H1 (cell line): ENCODE measurements at regions not wholly inside any gene's neighbourhood (a gene's known extent, or its start where the extent isn't known, plus 50 kb on each side); places are given as distances from the start of the nearest gene placed in this dataset.
"Not testable (repeated sequence)": the region's sequence is repeated elsewhere in the genome, so short reads cannot be mapped to it uniquely, and the experiment has no call there.

Experiments
- CTCF ChIA-PET: fragments of 300-600 bp; sonication (Branson Sonifier 250); formaldehyde crosslinking; loops from one replicate; lab custom pipeline; 2021; ENCODE audit not compliant: partially characterized antibody; lab: Charles Lee
- POLR2A ChIA-PET: fragments of 300-600 bp; sonication (Branson Sonifier 250); formaldehyde crosslinking; loops from one replicate; lab custom pipeline; 2021; ENCODE audit warnings: inconsistent platforms; ENCODE audit not compliant: partially characterized antibody; lab: Charles Lee
- DNase-seq, 2 experiments: peaks; one replicate each; pipeline versions ENCODE4 v3.0.0 to v3.0.0-alpha.2; 2010 to 2022; ENCODE audit warnings: low spot score in 2 of 2, low read depth in 1 of 2, mixed read lengths in 1 of 2
- FAIRE-seq: peaks from 2 replicates; lab custom pipeline; 2011; peaks lifted over from hg19 to GRCh38; lab: Jason Lieb, UNC
- H2AFZ ChIP-seq: 2 replicates; pipeline ENCODE4 v1.8.1; 2012; ENCODE audit warnings: low read length, inconsistent platforms
- H2AK5ac ChIP-seq: 2 replicates; pipeline ENCODE4 v1.6.1; 2013; ENCODE audit warnings: low read depth, low read length
- H2BK120ac ChIP-seq: replicated peaks from 2 replicates; pipeline ENCODE3; 2013; ENCODE audit warnings: low read depth, low read length, inconsistent platforms
- H2BK12ac ChIP-seq: 2 replicates; pipeline ENCODE4 v1.6.1; 2013; ENCODE audit warnings: low read depth, low read length
- H2BK15ac ChIP-seq: 2 replicates; pipeline ENCODE4 v1.6.1; 2013; ENCODE audit warnings: low read length
- H2BK20ac ChIP-seq: 2 replicates; pipeline ENCODE4 v1.6.1; 2013; ENCODE audit warnings: low read length
- H2BK5ac ChIP-seq: 2 replicates; pipeline ENCODE4 v1.6.1; 2013; ENCODE audit warnings: low read depth, low read length
- H3K14ac ChIP-seq: 2 replicates; pipeline ENCODE4 v1.6.1; 2013; ENCODE audit warnings: inconsistent platforms; ENCODE audit not compliant: insufficient read length
- H3K18ac ChIP-seq: 2 replicates; pipeline ENCODE4 v1.6.1; 2013; ENCODE audit warnings: low read length; ENCODE audit errors: extremely low read depth
- H3K23ac ChIP-seq: 2 replicates; pipeline ENCODE4 v1.6.1; 2013; ENCODE audit warnings: inconsistent platforms; ENCODE audit not compliant: insufficient read length
- H3K23me2 ChIP-seq: 2 replicates; pipeline ENCODE4 v1.6.1; 2013; ENCODE audit warnings: low read depth, low read length
- H3K27ac ChIP-seq: 2 replicates; pipeline ENCODE4 v1.6.1; 2011; ENCODE audit warnings: low read depth, low read length, inconsistent platforms
- H3K27me3 ChIP-seq, 4 experiments: replicated peaks in 1 of 4; 1 replicate in 1 of 4; 2 replicates in 3 of 4; pipeline versions ENCODE4 v1.6.1 to v1.8.1; 2011 to 2013; ENCODE audit warnings: low read length in 3 of 4, mild to moderate bottlenecking in 3 of 4, inconsistent platforms in 2 of 4, mixed read lengths in 2 of 4, moderate library complexity in 1 of 4; ENCODE audit not compliant: control insufficient read depth in 3 of 4, insufficient read depth in 3 of 4; ENCODE audit errors: extremely low read depth in 1 of 4
- H3K36me3 ChIP-seq, 4 experiments: 2 replicates each; pipeline versions ENCODE4 v1.6.1 to v1.8.1; 2011 to 2013; ENCODE audit warnings: mild to moderate bottlenecking in 4 of 4, low read length in 3 of 4, moderate library complexity in 2 of 4, control low read depth in 1 of 4, inconsistent platforms in 1 of 4; ENCODE audit not compliant: insufficient read depth in 4 of 4, control insufficient read depth in 2 of 4
- H3K4ac ChIP-seq: replicated peaks from 2 replicates; pipeline ENCODE3; 2013; ENCODE audit warnings: low read length, low read depth, mixed read lengths, inconsistent platforms; ENCODE audit not compliant: insufficient read length
- H3K4me1 ChIP-seq, 4 experiments: replicated peaks in 1 of 4; 1 replicate in 1 of 4; 2 replicates in 3 of 4; pipeline versions ENCODE4 v1.6.1 to v1.8.1; 2011 to 2013; ENCODE audit warnings: low read length in 3 of 4, inconsistent platforms in 2 of 4, mixed read lengths in 1 of 4; ENCODE audit not compliant: insufficient read depth in 4 of 4, control insufficient read depth in 3 of 4
- H3K4me2 ChIP-seq, 2 experiments: 2 replicates each; pipeline versions ENCODE4 v1.6.1 to v1.8.1; 2011 to 2013; ENCODE audit warnings: low read depth in 2 of 2, low read length in 2 of 2, control low read depth in 1 of 2, inconsistent platforms in 1 of 2, mild to moderate bottlenecking in 1 of 2; ENCODE audit not compliant: insufficient read depth in 1 of 2
- H3K4me3 ChIP-seq, 4 experiments: fragments of 200-600, 300-600 bp in 1 of 4; sonication (generic), shearing (Covaris generic), sonication (Bioruptor Twin) in 1 of 4; 2 replicates each; pipeline versions ENCODE4 v1.5.1 to v1.8.1; 2011 to 2016; ENCODE audit warnings: low read length in 4 of 4, low read depth in 3 of 4, control low read depth in 2 of 4, inconsistent platforms in 2 of 4, mild to moderate bottlenecking in 2 of 4, mixed read lengths in 1 of 4, moderate library complexity in 1 of 4; ENCODE audit not compliant: insufficient read depth in 2 of 4; ENCODE audit errors: extremely low read depth in 1 of 4
- H3K56ac ChIP-seq: replicated peaks from 2 replicates; pipeline ENCODE3; 2013; ENCODE audit warnings: low read depth, mild to moderate bottlenecking, mixed read lengths, low read length, inconsistent platforms; ENCODE audit not compliant: insufficient read length
- H3K79me1 ChIP-seq: 2 replicates; pipeline ENCODE4 v1.6.1; 2013; ENCODE audit warnings: low read depth, low read length, control low read depth
- H3K79me2 ChIP-seq, 2 experiments: 2 replicates each; pipeline versions ENCODE4 v1.6.1 to v1.8.1; 2012 to 2013; ENCODE audit warnings: low read length in 2 of 2, mild to moderate bottlenecking in 2 of 2, inconsistent platforms in 1 of 2; ENCODE audit not compliant: insufficient read depth in 2 of 2, control insufficient read depth in 1 of 2
- H3K9ac ChIP-seq, 4 experiments: replicated peaks in 1 of 4; 1 replicate in 1 of 4; 2 replicates in 3 of 4; pipeline versions ENCODE4 v1.6.1 to v1.8.1; 2011 to 2013; ENCODE audit warnings: low read depth in 3 of 4, low read length in 3 of 4, control low read depth in 2 of 4, mild to moderate bottlenecking in 2 of 4, moderate library complexity in 2 of 4, inconsistent platforms in 1 of 4; ENCODE audit errors: extremely low read depth in 1 of 4
- H3K9me3 ChIP-seq, 2 experiments: 2 replicates each; pipeline versions ENCODE4 v1.6.1 to v1.8.1; 2012 to 2013; ENCODE audit warnings: mild to moderate bottlenecking in 2 of 2, moderate library complexity in 2 of 2, control low read depth in 1 of 2, inconsistent platforms in 1 of 2, low read depth in 1 of 2, low read length in 1 of 2, mixed read lengths in 1 of 2; ENCODE audit not compliant: insufficient read depth in 2 of 2
- H4K20me1 ChIP-seq, 2 experiments: replicated peaks in 1 of 2; 2 replicates each; pipeline versions ENCODE3 to v1.8.1; 2011 to 2013; ENCODE audit warnings: inconsistent platforms in 2 of 2, low read length in 2 of 2, mild to moderate bottlenecking in 1 of 2; ENCODE audit not compliant: insufficient read depth in 2 of 2, control insufficient read depth in 1 of 2
- H4K5ac ChIP-seq: 2 replicates; pipeline ENCODE4 v1.6.1; 2013; ENCODE audit warnings: low read length, low read depth, mixed read lengths, inconsistent platforms; ENCODE audit not compliant: insufficient read length
- H4K8ac ChIP-seq: 2 replicates; pipeline ENCODE4 v1.8.0; 2013; ENCODE audit warnings: mild to moderate bottlenecking, moderate library complexity, low read length, inconsistent platforms; ENCODE audit not compliant: insufficient read depth; ENCODE audit errors: extremely low read depth
- H4K91ac ChIP-seq: replicated peaks from 2 replicates; pipeline ENCODE3; 2013; ENCODE audit warnings: low read length, mixed read lengths, inconsistent platforms; ENCODE audit not compliant: insufficient read length
- WGBS, 2 experiments: shearing (Covaris generic) in 1 of 2; methylation state at CpG; one replicate each; pipeline versions ENCODE4 v1.1.6 to v1.1.7; 2013 to 2015; ENCODE audit warnings: low lambda C conversion rate in 2 of 2, mixed read lengths in 2 of 2, inconsistent platforms in 1 of 2, low coverage in 1 of 2, missing lambda C conversion rate in 1 of 2; ENCODE audit not compliant: insufficient replicate concordance in 2 of 2, insufficient coverage in 1 of 2, insufficient read length in 1 of 2; ENCODE audit errors: extremely low coverage in 1 of 2, missing lambda C conversion rate in 1 of 2; 5-methylcytosine and 5-hydroxymethylcytosine counted together

DNA sequence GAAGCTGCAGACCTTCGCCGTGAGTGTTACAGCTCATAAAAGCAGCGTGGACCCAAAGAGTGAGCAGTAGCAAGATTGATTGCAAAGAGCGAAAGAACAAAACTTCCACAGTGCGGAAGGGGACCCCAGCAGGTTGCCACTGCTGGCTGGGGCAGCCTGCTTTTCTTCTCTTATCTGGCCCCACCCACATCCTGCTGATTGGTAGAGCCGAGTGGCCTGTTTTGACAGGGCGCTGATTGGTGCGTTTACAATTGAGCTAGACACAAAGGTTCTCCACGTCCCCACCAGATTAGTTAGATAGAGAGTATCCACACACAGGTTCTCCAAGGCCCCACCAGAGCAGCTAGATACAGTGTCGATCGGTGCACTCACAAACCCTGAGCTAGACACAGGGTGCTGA, 961.8 kb downstream of the CNTNAP5 start:
- H3K14ac ChIP-seq, DNase-seq, H3K4me3 ChIP-seq, H3K36me3 ChIP-seq, H2BK5ac ChIP-seq, H2BK120ac ChIP-seq, H4K91ac ChIP-seq, H3K18ac ChIP-seq, H3K4ac ChIP-seq, H2AFZ ChIP-seq, H3K56ac ChIP-seq, H2BK12ac ChIP-seq, H2BK15ac ChIP-seq, CTCF ChIA-PET, H2AK5ac ChIP-seq, H3K4me1 ChIP-seq, H3K27me3 ChIP-seq, H3K9me3 ChIP-seq, H4K8ac ChIP-seq, H3K9ac ChIP-seq, H3K27ac ChIP-seq, H3K79me2 ChIP-seq, H3K4me2 ChIP-seq, H3K79me1 ChIP-seq, H3K23me2 ChIP-seq, H4K20me1 ChIP-seq, H3K23ac ChIP-seq, H2BK20ac ChIP-seq, FAIRE-seq, H4K5ac ChIP-seq: not testable (repeated sequence)
- 95% methylated on average over 11 of the region's 11 CpGs; no CpG with 5 or more reads in 1 of the 2 experiments for WGBS, 2 experiments
- POLR2A ChIA-PET = interaction anchor here (1.6 kb wide), 1 partner anchor 10 kb away, joined by 3 read pairs; no protein-coding TSS in a partner anchor

DNA sequence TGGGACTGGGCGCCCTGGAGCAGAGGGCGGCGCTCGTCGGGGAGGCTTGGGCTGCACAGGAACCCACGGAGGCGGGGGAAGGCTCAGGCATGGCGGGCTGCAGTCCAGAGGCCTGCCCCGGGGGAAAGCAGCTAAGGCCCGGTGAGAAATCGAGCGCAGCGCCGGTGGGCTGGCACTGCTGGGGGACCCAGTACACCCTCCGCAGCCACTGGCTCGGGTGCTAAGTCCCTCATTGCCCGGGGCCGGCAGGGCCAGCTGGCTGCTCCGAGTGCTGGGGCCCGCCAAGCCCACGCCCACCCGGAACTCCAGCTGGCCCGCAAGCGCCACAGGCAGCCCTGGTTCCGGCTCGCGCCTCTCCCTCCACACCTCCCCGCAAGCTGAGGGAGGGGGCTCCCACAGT, 962.3 kb downstream of the CNTNAP5 start:
- H3K36me3 ChIP-seq, FAIRE-seq, H3K23me2 ChIP-seq, H3K79me2 ChIP-seq, H3K4me3 ChIP-seq, H4K91ac ChIP-seq, H3K56ac ChIP-seq, H4K5ac ChIP-seq, H2BK5ac ChIP-seq, H2BK15ac ChIP-seq, H3K4me2 ChIP-seq, H2BK12ac ChIP-seq, H2AK5ac ChIP-seq, H3K27me3 ChIP-seq, H3K9ac ChIP-seq, CTCF ChIA-PET, H3K4me1 ChIP-seq, H3K79me1 ChIP-seq, H3K4ac ChIP-seq, H4K20me1 ChIP-seq, H3K27ac ChIP-seq, H2BK120ac ChIP-seq, DNase-seq, H3K9me3 ChIP-seq, H3K14ac ChIP-seq, H2AFZ ChIP-seq, H4K8ac ChIP-seq, H3K23ac ChIP-seq, H3K18ac ChIP-seq, H2BK20ac ChIP-seq: not testable (repeated sequence)
- POLR2A ChIA-PET = interaction anchor here (1.6 kb wide), 1 partner anchor 9 kb away, joined by 3 read pairs; no protein-coding TSS in a partner anchor
- 88% methylated on average over 20 of the region's 28 CpGs; no CpG with 5 or more reads in 1 of the 2 experiments for WGBS, 2 experiments
